Fibroblast of villous mesenchyme (primary cell): ENCODE measurements at regions not wholly inside any gene's neighbourhood (a gene's known extent, or its start where the extent isn't known, plus 50 kb on each side); places are given as distances from the start of the nearest gene placed in this dataset.

Source experiments
- DNase-seq: peaks from one replicate; pipeline ENCODE4 v3.0.0-alpha.2; 2010; ENCODE audit warnings: low read depth
- H3K4me3 ChIP-seq: 2 replicates; pipeline ENCODE4 v1.5.1; 2011; ENCODE audit warnings: low read depth, mild to moderate bottlenecking, low read length
- TF ChIP-seq, protein P1 (sequence below): IDR thresholded peaks from 2 replicates; pipeline ENCODE4 v1.5.1; 2012; ENCODE audit warnings: low read depth, mild to moderate bottlenecking, low read length; ENCODE audit not compliant: insufficient read depth

- TF ChIP-seq, protein P1, sequence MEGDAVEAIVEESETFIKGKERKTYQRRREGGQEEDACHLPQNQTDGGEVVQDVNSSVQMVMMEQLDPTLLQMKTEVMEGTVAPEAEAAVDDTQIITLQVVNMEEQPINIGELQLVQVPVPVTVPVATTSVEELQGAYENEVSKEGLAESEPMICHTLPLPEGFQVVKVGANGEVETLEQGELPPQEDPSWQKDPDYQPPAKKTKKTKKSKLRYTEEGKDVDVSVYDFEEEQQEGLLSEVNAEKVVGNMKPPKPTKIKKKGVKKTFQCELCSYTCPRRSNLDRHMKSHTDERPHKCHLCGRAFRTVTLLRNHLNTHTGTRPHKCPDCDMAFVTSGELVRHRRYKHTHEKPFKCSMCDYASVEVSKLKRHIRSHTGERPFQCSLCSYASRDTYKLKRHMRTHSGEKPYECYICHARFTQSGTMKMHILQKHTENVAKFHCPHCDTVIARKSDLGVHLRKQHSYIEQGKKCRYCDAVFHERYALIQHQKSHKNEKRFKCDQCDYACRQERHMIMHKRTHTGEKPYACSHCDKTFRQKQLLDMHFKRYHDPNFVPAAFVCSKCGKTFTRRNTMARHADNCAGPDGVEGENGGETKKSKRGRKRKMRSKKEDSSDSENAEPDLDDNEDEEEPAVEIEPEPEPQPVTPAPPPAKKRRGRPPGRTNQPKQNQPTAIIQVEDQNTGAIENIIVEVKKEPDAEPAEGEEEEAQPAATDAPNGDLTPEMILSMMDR = no peak
- no peak for DNase-seq
- no peak overlapping the region for H3K4me3 ChIP-seq
Measured at GRCh38 chr13:42409551-42409950, 137.6 kb downstream of the AKAP11 start.

DNA sequence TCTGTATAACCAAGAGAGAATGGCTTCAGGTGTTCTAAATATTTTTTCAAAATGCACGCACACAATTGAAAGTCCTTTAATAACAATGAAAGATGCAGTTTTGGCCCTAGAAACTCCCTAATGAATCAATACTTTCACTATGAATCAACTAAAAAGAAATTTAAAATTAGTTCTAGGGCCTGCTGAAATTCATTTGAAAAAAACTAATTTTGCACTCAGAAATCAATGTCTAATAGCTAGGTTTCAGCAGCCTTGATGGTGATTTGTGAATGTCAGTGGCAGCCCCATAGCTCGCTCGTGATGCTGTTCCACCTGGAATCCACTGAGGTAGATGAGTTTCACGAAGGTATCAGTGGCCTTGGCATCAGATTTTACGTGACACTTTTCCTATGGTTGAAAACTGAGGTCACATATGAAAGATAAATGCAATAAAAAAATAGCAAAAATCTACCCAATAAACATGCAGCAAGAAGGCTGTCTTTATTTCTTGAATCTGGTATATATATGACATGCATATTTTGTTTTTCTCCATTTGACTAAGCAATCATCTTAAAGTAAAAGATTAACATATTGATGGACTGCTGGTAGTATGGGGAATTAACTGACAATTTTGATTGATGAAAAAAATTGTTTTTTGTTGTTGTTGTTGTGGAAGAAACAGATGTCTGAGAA is 141.0 kb downstream of the AKAP11 start:
- H3K4me3 ChIP-seq = no peak overlapping the region
- TF ChIP-seq, protein P1 = no peak
- no peak for DNase-seq

GRCh38 chr13:42413484-42413815 is 141.5 kb downstream of the AKAP11 start:
- no peak for DNase-seq

GRCh38 chr13:42417626-42418025 is 145.7 kb downstream of the AKAP11 start:
- H3K4me3 ChIP-seq = no peak overlapping the region
- TF ChIP-seq, protein P1 = no peak
- DNase-seq = no peak

More at GRCh38 chr13:42413484-42413815, 141.5 kb downstream of the AKAP11 start:
- no peak overlapping the region for H3K4me3 ChIP-seq
- TF ChIP-seq, protein P1 = no peak

GRCh38 chr13:42418184-42418583 is 146.2 kb downstream of the AKAP11 start:
- TF ChIP-seq, protein P1 = no peak
- DNase-seq = no peak
- no peak overlapping the region for H3K4me3 ChIP-seq

DNA sequence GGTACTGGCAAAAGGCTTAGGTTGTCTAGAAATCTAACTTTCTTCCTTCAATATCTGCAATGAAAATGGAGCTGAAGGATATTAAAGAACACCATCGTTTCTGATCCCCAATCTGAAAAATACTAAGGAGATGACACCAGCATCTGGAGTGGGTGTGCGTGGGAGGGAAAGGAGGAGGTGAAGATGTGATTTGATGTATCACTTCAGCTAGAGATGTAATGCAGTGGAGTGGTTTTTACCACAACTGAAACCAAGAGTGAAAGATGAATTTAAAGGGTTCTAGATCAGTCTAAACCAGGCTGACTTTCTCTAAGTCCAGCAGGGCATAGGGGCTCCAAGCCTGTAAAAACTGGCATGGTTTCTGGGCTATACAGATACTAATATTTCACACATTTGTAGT is 148.4 kb downstream of the AKAP11 start:
- DNase-seq = no peak
- TF ChIP-seq, protein P1 = no peak
- H3K4me3 ChIP-seq = no peak overlapping the region

DNA sequence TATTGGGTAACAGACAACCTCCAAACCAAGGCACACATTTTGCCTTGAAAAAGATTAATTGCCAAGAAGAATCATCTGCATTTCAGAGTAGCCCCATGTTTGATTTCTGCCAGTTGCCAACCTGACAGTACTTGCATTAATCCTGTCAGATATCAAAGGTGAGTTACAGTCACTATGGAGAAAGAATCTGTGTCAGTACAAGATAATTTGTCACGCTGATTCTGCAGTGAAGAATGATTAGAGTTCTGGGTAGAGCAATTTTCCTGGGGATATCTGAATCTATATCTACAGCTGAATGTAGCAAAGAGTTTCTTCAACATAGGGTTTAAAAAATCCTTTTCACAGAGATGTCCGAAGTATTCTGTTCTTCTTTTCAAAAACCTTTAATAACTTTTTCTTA is 150.7 kb downstream of the AKAP11 start:
- DNase-seq = no peak
- H3K4me3 ChIP-seq = no peak overlapping the region
- TF ChIP-seq, protein P1 = no peak
